ENCODE measurements at regions not wholly inside any gene's neighbourhood (a gene's known extent, or its start where the extent isn't known, plus 50 kb on each side); places are given as distances from the start of the nearest gene placed in this dataset.

- H4K20me1 ChIP-seq (ENCODE audit: insufficient read depth): no peaks in the 10 kb centered on the region
- no peaks in the 10 kb centered on the region for H3K36me3 ChIP-seq (ENCODE audit: insufficient read depth)
- no peak overlapping the region for H3K9ac ChIP-seq
- H3K27me3 ChIP-seq (ENCODE audit: insufficient read depth, low read depth): peaks cover 70% of the 10 kb centered on the region
- H2AFZ ChIP-seq (ENCODE audit: low read depth): no peak overlapping the region
- H3K4me1 ChIP-seq (ENCODE audit: low read depth, poor library complexity, severe bottlenecking): no peaks in the 10 kb centered on the region
- H3K79me2 ChIP-seq (ENCODE audit: insufficient read depth, low read depth): no peaks in the 10 kb centered on the region
- H3K27ac ChIP-seq: no peak overlapping the region
- no peak for TF ChIP-seq CTCF (conservative IDR thresholded peaks at IDR 0.05; ENCODE audit: low read depth, low read length)
- no peak overlapping the region for H3K4me3 ChIP-seq (IDR thresholded peaks at IDR 0.05; ENCODE audit: insufficient read depth, low read depth, low read length)
- no peak overlapping the region for H3K4me2 ChIP-seq
Measured at GRCh38 chr16:85391769-85392583, 221.1 kb upstream of the GSE1 start.

- Histone ChIP-seq H3K79me2 (ENCODE audit: insufficient read depth, low read depth) (no peaks in the 10 kb centered on the region), H3K9ac (no peak overlapping the region), H2AFZ (ENCODE audit: low read depth) (no peak overlapping the region), H3K4me1 (ENCODE audit: low read depth, poor library complexity, severe bottlenecking) (no peaks in the 10 kb centered on the region), H3K27ac (no peak overlapping the region), H3K27me3 (ENCODE audit: insufficient read depth, low read depth) (peaks cover 74% of the 10 kb centered on the region), H3K4me3 (IDR thresholded peaks at IDR 0.05; ENCODE audit: insufficient read depth, low read depth, low read length) (no peak overlapping the region), H3K4me2 (no peak overlapping the region), H4K20me1 (ENCODE audit: insufficient read depth) (no peaks in the 10 kb centered on the region), H3K36me3 (ENCODE audit: insufficient read depth) (no peaks in the 10 kb centered on the region)
- TF ChIP-seq CTCF (conservative IDR thresholded peaks at IDR 0.05; ENCODE audit: low read depth, low read length): no peak
Measured at GRCh38 chr16:85392756-85393673, 220.1 kb upstream of the GSE1 start.

GRCh38 chr16:85393674-85394451 is 219.3 kb upstream of the GSE1 start:
- no peak overlapping the region for H2AFZ ChIP-seq (ENCODE audit: low read depth)
- H3K79me2 ChIP-seq (ENCODE audit: insufficient read depth, low read depth): no peaks in the 10 kb centered on the region
- H3K4me3 ChIP-seq (IDR thresholded peaks at IDR 0.05; ENCODE audit: insufficient read depth, low read depth, low read length): no peak overlapping the region
- H3K4me1 ChIP-seq (ENCODE audit: low read depth, poor library complexity, severe bottlenecking): no peaks in the 10 kb centered on the region
- no peak overlapping the region for H3K9ac ChIP-seq
- peaks cover 78% of the 10 kb centered on the region for H3K27me3 ChIP-seq (ENCODE audit: insufficient read depth, low read depth)
- no peaks in the 10 kb centered on the region for H4K20me1 ChIP-seq (ENCODE audit: insufficient read depth)
- H3K36me3 ChIP-seq (ENCODE audit: insufficient read depth): no peaks in the 10 kb centered on the region
- H3K27ac ChIP-seq: no peak overlapping the region
- peak; percentile 79 for TF ChIP-seq CTCF (conservative IDR thresholded peaks at IDR 0.05; ENCODE audit: low read depth, low read length)
- H3K4me2 ChIP-seq: no peak overlapping the region

- Histone ChIP-seq H3K27ac (no peak overlapping the region), H2AFZ (ENCODE audit: low read depth) (no peak overlapping the region), H3K4me3 (IDR thresholded peaks at IDR 0.05; ENCODE audit: insufficient read depth, low read depth, low read length) (no peak overlapping the region), H3K9ac (no peak overlapping the region), H3K36me3 (ENCODE audit: insufficient read depth) (no peaks in the 10 kb centered on the region), H3K4me2 (no peak overlapping the region), H3K27me3 (ENCODE audit: insufficient read depth, low read depth) (peaks cover 76% of the 10 kb centered on the region), H3K4me1 (ENCODE audit: low read depth, poor library complexity, severe bottlenecking) (no peaks in the 10 kb centered on the region), H4K20me1 (ENCODE audit: insufficient read depth) (no peaks in the 10 kb centered on the region), H3K79me2 (ENCODE audit: insufficient read depth, low read depth) (no peaks in the 10 kb centered on the region)
- TF ChIP-seq CTCF (conservative IDR thresholded peaks at IDR 0.05; ENCODE audit: low read depth, low read length): no peak
Measured at GRCh38 chr16:85394456-85395206, 218.5 kb upstream of the GSE1 start.

All from KMS-11 (cell line).